ENCODE measurements at regions not wholly inside any gene's neighbourhood (a gene's known extent, or its start where the extent isn't known, plus 50 kb on each side); places are given as distances from the start of the nearest gene placed in this dataset.

DNA sequence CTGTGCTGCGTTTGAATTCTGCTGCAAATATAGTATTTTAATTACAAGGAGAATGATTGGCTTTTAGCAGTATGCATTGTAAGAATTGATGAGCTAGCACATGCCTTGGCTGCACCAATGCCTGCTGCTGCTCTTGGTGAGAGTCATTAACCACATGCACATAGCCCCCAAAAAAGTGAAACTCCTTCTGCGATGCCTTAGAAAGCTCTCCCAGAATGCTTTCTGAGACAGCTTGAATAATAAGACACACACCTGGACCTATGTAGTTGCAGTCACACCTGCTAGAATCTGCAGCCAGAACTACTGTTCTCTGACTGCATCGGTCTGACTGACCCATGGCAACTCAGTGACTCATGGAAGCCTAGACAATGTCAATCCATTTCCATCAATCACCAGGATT lies 170.1 kb upstream of the DDX18 start:
- TF ChIP-seq, protein P1, sequence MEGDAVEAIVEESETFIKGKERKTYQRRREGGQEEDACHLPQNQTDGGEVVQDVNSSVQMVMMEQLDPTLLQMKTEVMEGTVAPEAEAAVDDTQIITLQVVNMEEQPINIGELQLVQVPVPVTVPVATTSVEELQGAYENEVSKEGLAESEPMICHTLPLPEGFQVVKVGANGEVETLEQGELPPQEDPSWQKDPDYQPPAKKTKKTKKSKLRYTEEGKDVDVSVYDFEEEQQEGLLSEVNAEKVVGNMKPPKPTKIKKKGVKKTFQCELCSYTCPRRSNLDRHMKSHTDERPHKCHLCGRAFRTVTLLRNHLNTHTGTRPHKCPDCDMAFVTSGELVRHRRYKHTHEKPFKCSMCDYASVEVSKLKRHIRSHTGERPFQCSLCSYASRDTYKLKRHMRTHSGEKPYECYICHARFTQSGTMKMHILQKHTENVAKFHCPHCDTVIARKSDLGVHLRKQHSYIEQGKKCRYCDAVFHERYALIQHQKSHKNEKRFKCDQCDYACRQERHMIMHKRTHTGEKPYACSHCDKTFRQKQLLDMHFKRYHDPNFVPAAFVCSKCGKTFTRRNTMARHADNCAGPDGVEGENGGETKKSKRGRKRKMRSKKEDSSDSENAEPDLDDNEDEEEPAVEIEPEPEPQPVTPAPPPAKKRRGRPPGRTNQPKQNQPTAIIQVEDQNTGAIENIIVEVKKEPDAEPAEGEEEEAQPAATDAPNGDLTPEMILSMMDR (IDR thresholded peaks at IDR 0.05; ENCODE audit: low read depth, low read length, missing input control): no peak
- no peak for TF ChIP-seq RXRA (IDR thresholded peaks at IDR 0.05)
- no peak for TF ChIP-seq SP1 (IDR thresholded peaks at IDR 0.05)
- TF ChIP-seq ATF3 (IDR thresholded peaks at IDR 0.05): no peak
- TF ChIP-seq TAF1 (conservative IDR thresholded peaks at IDR 0.05): no peak
- no peak for TF ChIP-seq YY1 (IDR thresholded peaks at IDR 0.05)
- TF ChIP-seq GABPA (IDR thresholded peaks at IDR 0.05 in 1 of 2, conservative IDR thresholded peaks at IDR 0.05 in 1 of 2): no peak
- TF ChIP-seq MAX (IDR thresholded peaks at IDR 0.05): no peak

Data from liver (tissue), 3 donors.